ENCODE measurements at regions not wholly inside any gene's neighbourhood (a gene's known extent, or its start where the extent isn't known, plus 50 kb on each side); places are given as distances from the start of the nearest gene placed in this dataset.

- no peak for TF ChIP-seq CTCF (IDR thresholded peaks at IDR 0.05; ENCODE audit: unreplicated experiment in 3 of 3)
- Mint-ChIP-seq H3K27me3 (ENCODE audit: low read depth) (peaks cover 7% of the 10 kb centered on the region), H3K9me3 (no peaks in the 10 kb centered on the region), H3K27ac (peak overlapping the region; percentile 53 to 85 (median 53)), H3K4me3 (no peak overlapping the region), H3K4me1 (peaks cover 50% of the 10 kb centered on the region), H3K36me3 (ENCODE audit: low read depth) (no peaks in the 10 kb centered on the region)
Measured at GRCh38 chr7:131624536-131624935, 68.1 kb upstream of the PODXL start.

- no peak for TF ChIP-seq CTCF (IDR thresholded peaks at IDR 0.05; ENCODE audit: unreplicated experiment in 3 of 3)
- peak overlapping the region; percentile 60 to 70 (median 61) for H3K27ac Mint-ChIP-seq
- H3K4me3 Mint-ChIP-seq: no peak overlapping the region
- no peaks in the 10 kb centered on the region for H3K36me3 Mint-ChIP-seq (ENCODE audit: low read depth)
- no peaks in the 10 kb centered on the region for H3K9me3 Mint-ChIP-seq
- H3K27me3 Mint-ChIP-seq (ENCODE audit: low read depth): peaks cover 12% of the 10 kb centered on the region
- peaks cover 54% of the 10 kb centered on the region for H3K4me1 Mint-ChIP-seq
Measured at GRCh38 chr7:131623154-131623553, 66.7 kb upstream of the PODXL start.

GRCh38 chr7:131621652-131622051 lies 65.2 kb upstream of the PODXL start:
- no peaks in the 10 kb centered on the region for H3K9me3 Mint-ChIP-seq
- no peak overlapping the region for H3K4me3 Mint-ChIP-seq
- peaks cover 12% of the 10 kb centered on the region for H3K27me3 Mint-ChIP-seq (ENCODE audit: low read depth)
- peaks cover 51% of the 10 kb centered on the region for H3K4me1 Mint-ChIP-seq
- H3K36me3 Mint-ChIP-seq (ENCODE audit: low read depth): no peaks in the 10 kb centered on the region
- H3K27ac Mint-ChIP-seq: peak overlapping the region; percentile 0 to 64 (median 47)
- no peak for TF ChIP-seq CTCF (IDR thresholded peaks at IDR 0.05; ENCODE audit: unreplicated experiment in 3 of 3)

GRCh38 chr7:131620673-131621609 lies 64.5 kb upstream of the PODXL start:
- no peaks in the 10 kb centered on the region for H3K36me3 Mint-ChIP-seq (ENCODE audit: low read depth)
- peak overlapping the region in 1 of 3 experiments; percentile 2 for H3K4me3 Mint-ChIP-seq
- peaks cover 49% of the 10 kb centered on the region for H3K4me1 Mint-ChIP-seq
- no peak for TF ChIP-seq CTCF (IDR thresholded peaks at IDR 0.05; ENCODE audit: unreplicated experiment in 3 of 3)
- no peaks in the 10 kb centered on the region for H3K9me3 Mint-ChIP-seq
- H3K27ac Mint-ChIP-seq: peak overlapping the region; percentile 64 to 84 (median 82)
- H3K27me3 Mint-ChIP-seq (ENCODE audit: low read depth): peaks cover 12% of the 10 kb centered on the region

GRCh38 chr7:131619336-131620305 lies 63.2 kb upstream of the PODXL start:
- H3K9me3 Mint-ChIP-seq: no peaks in the 10 kb centered on the region
- peaks cover 45% of the 10 kb centered on the region for H3K4me1 Mint-ChIP-seq
- no peak overlapping the region for H3K4me3 Mint-ChIP-seq
- no peak for TF ChIP-seq CTCF (IDR thresholded peaks at IDR 0.05; ENCODE audit: unreplicated experiment in 3 of 3)
- H3K27ac Mint-ChIP-seq: peak overlapping the region; percentile 64 to 84 (median 82)
- no peaks in the 10 kb centered on the region for H3K36me3 Mint-ChIP-seq (ENCODE audit: low read depth)
- H3K27me3 Mint-ChIP-seq (ENCODE audit: low read depth): peaks cover 12% of the 10 kb centered on the region

Measured in nephron (organoid).